Urothelium cell line (cell line): ENCODE measurements at regions not wholly inside any gene's neighbourhood (a gene's known extent, or its start where the extent isn't known, plus 50 kb on each side); places are given as distances from the start of the nearest gene placed in this dataset.

Source experiments
- DNase-seq: peaks from one replicate; pipeline ENCODE4 v3.0.0; 2011; ENCODE audit warnings: low spot score, mixed read lengths
- FAIRE-seq: peaks from 2 replicates; lab custom pipeline; 2011; peaks lifted over from hg19 to GRCh38; lab: Jason Lieb, UNC

GRCh38 chr6:15039136-15039535 lies 206.7 kb upstream of the JARID2 start:
- no peak for FAIRE-seq

GRCh38 chr6:15042938-15043337 lies 202.9 kb upstream of the JARID2 start:
- no peak for DNase-seq
- no peak for FAIRE-seq

More at GRCh38 chr6:15039136-15039535, 206.7 kb upstream of the JARID2 start:
- no peak for DNase-seq

- no peak for FAIRE-seq
- no peak for DNase-seq
These were observed 201.6 kb upstream of the JARID2 start for GRCh38 chr6:15044146-15044882.

DNA sequence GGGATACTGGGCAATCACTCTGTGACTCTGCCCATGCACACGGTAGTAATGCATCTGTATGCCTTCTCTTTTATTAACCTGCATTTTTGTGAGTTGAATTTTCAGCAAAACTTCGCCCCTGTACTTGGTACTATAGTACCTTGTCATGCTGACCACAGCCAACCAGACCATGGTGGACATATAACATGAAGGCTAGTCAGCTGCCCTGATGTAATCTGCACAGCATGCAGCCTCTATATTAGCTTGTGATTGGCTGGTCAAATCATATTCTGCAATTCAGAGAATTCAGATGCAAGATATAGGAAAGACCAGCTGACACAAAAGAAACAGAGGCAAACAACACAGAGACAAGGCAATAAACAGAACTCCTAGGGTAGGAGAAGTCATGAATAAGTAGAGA lies 200.9 kb upstream of the JARID2 start:
- no peak for FAIRE-seq
- DNase-seq = no peak

- FAIRE-seq (no peak), DNase-seq (no peak)
These were observed 199.1 kb upstream of the JARID2 start for GRCh38 chr6:15046751-15047150.

- FAIRE-seq (no peak), DNase-seq (no peak)
These were observed 197.5 kb upstream of the JARID2 start for GRCh38 chr6:15048367-15048766.

GRCh38 chr6:15058200-15059061 lies 187.4 kb upstream of the JARID2 start:
- FAIRE-seq = no peak
- no peak for DNase-seq

- no peak for FAIRE-seq
These were observed 184.7 kb upstream of the JARID2 start for GRCh38 chr6:15061180-15061641.

GRCh38 chr6:15061908-15062515 lies 183.9 kb upstream of the JARID2 start:
- no peak for FAIRE-seq
- no peak for DNase-seq

More at GRCh38 chr6:15061180-15061641, 184.7 kb upstream of the JARID2 start:
- DNase-seq = no peak

GRCh38 chr6:15062516-15063252 lies 183.2 kb upstream of the JARID2 start:
- FAIRE-seq (no peak), DNase-seq (peak; percentile 83)

DNA sequence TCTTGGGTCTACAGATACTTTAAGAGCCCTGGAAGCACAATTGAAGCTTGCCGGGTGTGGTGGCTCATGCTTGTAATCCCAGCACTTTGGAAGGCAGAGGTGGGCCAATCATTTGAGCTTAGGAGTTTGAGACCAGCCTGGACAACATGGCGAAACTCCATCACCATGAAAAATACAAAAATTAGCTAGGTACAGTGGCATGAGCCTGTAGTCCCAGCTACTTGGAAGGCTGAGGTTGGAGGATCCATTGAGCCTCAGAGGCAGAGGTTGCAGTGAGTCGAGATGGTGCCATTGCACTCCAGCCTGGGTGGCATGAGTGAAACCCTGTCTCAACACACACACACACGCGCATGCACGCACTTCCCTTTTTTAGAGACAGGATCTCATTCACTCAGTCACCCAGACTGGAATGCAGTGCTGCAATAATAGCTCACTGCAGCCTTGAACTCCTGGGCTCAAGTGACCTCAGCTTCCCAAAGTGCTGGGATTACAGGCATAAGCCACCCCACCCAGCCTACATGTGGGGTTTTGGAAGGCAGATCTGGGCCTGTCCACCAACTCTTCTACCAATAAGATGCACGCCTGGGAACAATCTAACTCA lies 182.5 kb upstream of the JARID2 start:
- DNase-seq (no peak), FAIRE-seq (no peak)

DNA sequence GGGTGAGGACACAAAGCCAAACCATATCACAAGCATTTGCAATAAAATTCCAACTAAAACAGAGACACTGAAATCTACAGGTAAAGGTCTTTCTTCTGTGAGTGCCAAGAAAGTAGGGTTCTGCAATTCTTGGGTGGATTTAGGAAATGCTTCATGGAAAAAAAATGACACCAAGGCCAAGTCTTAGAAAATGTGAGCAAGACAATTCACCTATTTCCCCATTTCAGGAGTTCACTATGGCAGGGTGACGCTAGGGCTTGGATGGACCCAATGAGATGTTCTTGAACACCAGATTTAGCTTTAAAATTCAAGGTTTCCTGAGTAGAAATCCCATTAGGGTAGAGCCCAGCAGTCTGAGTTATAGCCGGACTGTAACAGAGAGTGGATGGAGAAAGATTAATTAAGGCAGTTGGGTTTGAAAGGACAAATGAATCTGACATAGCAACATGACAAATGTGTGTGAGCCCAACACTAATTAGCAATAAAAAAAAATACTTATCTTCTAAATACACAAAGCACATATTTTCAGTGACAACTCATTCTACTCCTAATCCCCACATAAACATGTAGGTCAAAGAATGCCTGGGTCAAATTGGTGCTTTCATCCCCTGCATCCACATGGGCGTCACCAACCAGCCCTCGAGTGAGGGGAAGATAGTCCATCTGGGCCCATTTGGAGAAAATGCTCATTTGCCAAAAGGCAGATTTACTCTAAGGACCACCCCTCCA lies 180.4 kb upstream of the JARID2 start:
- DNase-seq (no peak), FAIRE-seq (no peak)

DNA sequence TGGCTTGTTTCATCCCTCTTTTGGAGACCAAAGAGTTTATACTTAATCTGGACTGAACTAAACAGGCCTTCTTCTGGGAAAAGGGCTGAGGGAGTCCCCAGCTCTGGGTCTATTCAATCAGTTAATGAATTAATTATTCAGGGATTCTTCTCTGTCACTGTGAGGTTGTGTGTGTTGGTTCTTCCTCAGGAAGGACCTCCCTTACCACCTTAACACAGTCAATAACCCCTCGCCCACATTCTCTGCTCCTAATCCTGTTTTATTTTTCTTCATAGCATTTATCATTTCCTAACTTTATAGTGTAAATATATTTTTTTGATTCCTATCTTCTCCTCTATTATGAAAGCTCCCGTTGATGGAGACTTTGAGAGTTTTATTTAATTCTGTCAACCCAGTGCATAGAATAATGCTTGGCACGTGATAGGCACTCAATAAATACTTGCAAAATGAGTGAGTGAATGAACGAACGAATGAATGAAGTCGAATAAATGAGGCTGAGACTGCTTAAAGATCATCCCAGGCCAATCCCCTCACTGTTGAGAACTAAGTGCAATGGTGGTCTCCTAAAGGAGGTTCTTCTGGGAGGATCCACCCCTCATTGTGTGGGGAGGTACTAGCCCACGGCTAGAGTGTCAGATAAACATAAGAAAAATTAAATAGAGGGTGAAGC lies 179.6 kb upstream of the JARID2 start:
- FAIRE-seq (no peak), DNase-seq (no peak)

DNA sequence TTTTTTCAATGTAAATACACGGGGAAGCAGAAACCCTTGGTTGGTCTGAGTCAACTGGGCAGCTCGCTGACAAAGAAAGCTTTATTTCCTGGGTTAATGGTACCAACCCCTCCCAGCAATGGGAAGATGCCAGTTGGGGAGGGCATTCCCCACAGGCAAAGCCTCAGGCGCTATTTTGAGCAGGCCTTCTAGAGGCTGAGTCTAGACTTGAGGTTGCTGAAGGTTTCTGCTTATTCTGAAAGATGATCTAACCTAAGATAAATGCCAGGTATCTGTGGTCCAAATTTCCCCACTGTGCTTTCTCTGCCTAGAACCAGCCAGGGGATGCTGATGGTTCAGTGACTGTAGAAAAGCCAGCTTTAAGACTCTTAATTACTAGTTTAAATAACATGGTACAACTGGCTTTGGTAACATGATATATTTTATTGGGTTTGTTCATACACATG lies 172.5 kb upstream of the JARID2 start:
- DNase-seq = peak; percentile 86
- FAIRE-seq = no peak

DNA sequence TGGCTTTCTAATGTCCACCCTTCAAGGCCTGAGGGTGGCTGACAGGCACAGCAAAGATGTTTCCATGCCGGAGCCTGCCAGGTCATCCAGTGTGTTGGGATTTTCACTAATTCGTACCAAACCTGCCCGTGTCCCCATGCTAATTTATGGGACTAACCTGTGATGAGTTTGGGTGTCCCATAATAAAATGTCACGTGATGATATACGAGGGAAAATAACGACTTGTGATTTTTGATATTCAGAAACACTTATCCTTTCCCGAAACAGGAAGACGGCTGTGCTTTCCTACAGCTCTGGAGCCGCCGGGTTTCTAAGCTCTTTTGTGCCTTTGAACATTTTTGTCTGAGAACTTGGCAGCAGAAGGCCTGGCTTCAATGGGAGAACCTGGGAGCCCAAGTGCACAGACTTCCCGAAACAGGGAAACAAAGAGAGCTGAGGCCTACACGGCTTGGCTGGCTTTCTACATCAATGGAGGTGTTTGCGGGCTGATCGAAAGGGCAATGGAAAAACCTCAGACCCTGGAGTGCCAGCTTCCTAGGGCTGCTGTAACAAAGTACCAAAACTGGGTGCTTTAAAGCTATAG lies 171.9 kb upstream of the JARID2 start:
- DNase-seq (no peak), FAIRE-seq (no peak)

GRCh38 chr6:15074806-15075205 lies 171.1 kb upstream of the JARID2 start:
- no peak for DNase-seq
- FAIRE-seq = no peak

DNA sequence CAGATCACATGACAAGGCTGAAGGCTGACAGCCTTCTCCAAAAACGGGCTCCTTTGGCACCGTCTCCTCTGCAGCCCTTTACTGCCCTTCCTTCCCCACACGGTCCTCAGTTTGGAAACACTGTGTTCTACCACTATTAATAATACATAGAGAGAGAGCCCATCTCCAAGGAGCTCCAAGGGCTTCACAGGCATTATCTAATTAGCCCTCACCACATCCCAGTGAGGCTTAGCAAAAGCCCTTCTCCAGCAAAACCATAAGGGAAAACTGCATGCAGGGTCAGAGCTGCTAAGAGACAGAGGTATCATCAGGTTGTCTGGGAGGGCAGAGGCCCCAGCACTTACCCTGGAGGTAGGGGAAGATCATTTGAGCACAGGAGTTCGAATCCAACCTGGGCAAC lies 169.3 kb upstream of the JARID2 start:
- no peak for FAIRE-seq
- DNase-seq = no peak

- no peak for DNase-seq
These were observed 168.9 kb upstream of the JARID2 start for GRCh38 chr6:15077006-15077405.

DNA sequence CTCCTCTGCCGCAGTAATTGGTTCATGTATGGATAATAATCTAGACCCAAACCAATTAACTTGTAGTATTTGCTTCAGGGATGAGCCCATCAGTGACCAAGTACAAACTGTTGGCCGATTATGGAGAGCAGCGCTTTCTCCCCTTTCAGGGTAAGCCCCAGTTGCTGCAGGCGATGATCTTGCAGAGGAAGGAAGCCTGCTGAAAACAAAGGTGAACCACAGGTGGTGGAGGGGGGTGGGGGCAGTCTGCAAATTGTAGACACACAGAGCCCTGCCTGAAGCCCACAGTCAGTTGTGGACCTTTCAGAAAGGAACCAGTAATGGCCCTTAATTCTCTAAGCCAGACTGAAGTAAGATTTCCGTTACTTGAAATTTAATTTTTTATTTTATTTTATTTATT lies 167.9 kb upstream of the JARID2 start:
- no peak for DNase-seq
- FAIRE-seq = no peak

More at GRCh38 chr6:15077006-15077405, 168.9 kb upstream of the JARID2 start:
- no peak for FAIRE-seq
